Esophagus muscularis mucosa (tissue), 4 donors: ENCODE measurements at regions not wholly inside any gene's neighbourhood (a gene's known extent, or its start where the extent isn't known, plus 50 kb on each side); places are given as distances from the start of the nearest gene placed in this dataset.
A peak's percentile ranks its signal among the peaks of the same experiment; 100 is the strongest.

Experiments used
- DNase-seq: peaks from one replicate; pipeline ENCODE4 v3.0.0-alpha.2; 2017; ENCODE audit errors: extremely low spot score
- H3K27ac ChIP-seq, 4 donors: fragments of 200-600 bp; sonication (generic); replicated peaks in 1 of 4; 1 replicate in 3 of 4; 2 replicates in 1 of 4; pipeline ENCODE4 v1.5.1; 2016 to 2019; ENCODE audit warnings: mild to moderate bottlenecking in 1 of 4
- H3K27me3 ChIP-seq, 4 donors: fragments of 200-600 bp; sonication (generic); one replicate each; pipeline versions ENCODE4 v1.5.1 to v1.6.0; 2016 to 2019
- H3K36me3 ChIP-seq, 4 donors: fragments of 200-600 bp; sonication (generic); one replicate each; pipeline ENCODE4 v1.5.1; 2016 to 2019
- H3K4me1 ChIP-seq, 4 donors: fragments of 200-600 bp; sonication (generic); one replicate each; pipeline ENCODE4 v1.5.1; 2016 to 2019
- H3K4me3 ChIP-seq, 4 donors: fragments of 200-600 bp; sonication (generic); 1 replicate in 2 of 4; 2 replicates in 2 of 4; pipeline ENCODE4 v1.5.1; 2016 to 2019; ENCODE audit warnings: mild to moderate bottlenecking in 4 of 4, moderate library complexity in 1 of 4
- H3K9me3 ChIP-seq, 4 donors: fragments of 200-600 bp; sonication (generic); 1 replicate in 3 of 4; 2 replicates in 1 of 4; pipeline ENCODE4 v1.5.1; 2016 to 2019
- EP300 ChIP-seq: sonication (generic); formaldehyde crosslinking; IDR thresholded peaks from one replicate; pipeline ENCODE4 v1.6.1; 2017; ENCODE audit warnings: antibody characterized with exemption
- POLR2A ChIP-seq: fragments of 450-650 bp; IDR thresholded peaks from one replicate; pipeline ENCODE4 v1.6.1; 2017; ENCODE audit warnings: antibody characterized with exemption, moderate library complexity, mild to moderate bottlenecking, low read depth
- POLR2AphosphoS5 ChIP-seq, 2 donors: sonication (generic); formaldehyde crosslinking; IDR thresholded peaks; one replicate each; pipeline ENCODE4 v1.6.1; 2017; ENCODE audit warnings: antibody characterized with exemption in 2 of 2
- WGBS: methylation state at CpG from one replicate; pipeline ENCODE4 v1.1.5; 2018; 5-methylcytosine and 5-hydroxymethylcytosine counted together
- intact Hi-C: fragments of 100-400 bp; cut with DNase I; formaldehyde crosslinking; loops from one replicate; pipeline ENCODE4 v1.15.1; 2023
- TF ChIP-seq, protein P1 (sequence below), 3 experiments: fragments of 200-600 bp in 2 of 3; fragments of 450-650 bp in 1 of 3; sonication (generic) in 2 of 3; IDR thresholded peaks; one replicate each; pipeline ENCODE4 v1.5.1; 2017 to 2019; ENCODE audit warnings: antibody characterized with exemption in 3 of 3, mild to moderate bottlenecking in 2 of 3, moderate library complexity in 1 of 3

DNA sequence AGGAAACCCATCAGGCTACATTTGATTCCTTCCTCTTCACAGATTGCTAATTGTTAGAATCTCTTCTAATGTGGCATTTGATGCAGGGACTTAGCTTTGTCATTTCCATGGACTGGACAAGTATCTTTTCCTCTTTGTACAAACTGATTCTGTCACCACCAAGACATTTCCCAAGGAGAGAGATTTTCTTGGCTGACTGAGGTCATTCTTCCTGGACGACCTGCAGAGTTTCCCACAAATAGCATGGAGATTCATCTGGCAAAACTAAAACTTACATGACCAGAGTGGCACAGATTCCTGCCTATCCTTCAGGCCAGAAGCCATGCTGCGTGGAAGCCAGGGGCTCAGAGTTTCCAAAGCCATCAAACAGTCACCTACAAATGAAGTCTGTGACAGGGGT is 269.2 kb upstream of the LRTM1 start:
- H3K36me3 ChIP-seq: no peaks in the 10 kb centered on the region
- intact Hi-C loops: loop anchor here (10.0 kb wide), 1 partner anchor 288 kb away; the partner anchor contains the start of gene WNT5A
- H3K9me3 ChIP-seq: no peaks in the 10 kb centered on the region
- TF ChIP-seq, protein P1, sequence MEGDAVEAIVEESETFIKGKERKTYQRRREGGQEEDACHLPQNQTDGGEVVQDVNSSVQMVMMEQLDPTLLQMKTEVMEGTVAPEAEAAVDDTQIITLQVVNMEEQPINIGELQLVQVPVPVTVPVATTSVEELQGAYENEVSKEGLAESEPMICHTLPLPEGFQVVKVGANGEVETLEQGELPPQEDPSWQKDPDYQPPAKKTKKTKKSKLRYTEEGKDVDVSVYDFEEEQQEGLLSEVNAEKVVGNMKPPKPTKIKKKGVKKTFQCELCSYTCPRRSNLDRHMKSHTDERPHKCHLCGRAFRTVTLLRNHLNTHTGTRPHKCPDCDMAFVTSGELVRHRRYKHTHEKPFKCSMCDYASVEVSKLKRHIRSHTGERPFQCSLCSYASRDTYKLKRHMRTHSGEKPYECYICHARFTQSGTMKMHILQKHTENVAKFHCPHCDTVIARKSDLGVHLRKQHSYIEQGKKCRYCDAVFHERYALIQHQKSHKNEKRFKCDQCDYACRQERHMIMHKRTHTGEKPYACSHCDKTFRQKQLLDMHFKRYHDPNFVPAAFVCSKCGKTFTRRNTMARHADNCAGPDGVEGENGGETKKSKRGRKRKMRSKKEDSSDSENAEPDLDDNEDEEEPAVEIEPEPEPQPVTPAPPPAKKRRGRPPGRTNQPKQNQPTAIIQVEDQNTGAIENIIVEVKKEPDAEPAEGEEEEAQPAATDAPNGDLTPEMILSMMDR (IDR thresholded peaks at IDR 0.05): no peak
- H3K27ac ChIP-seq: no peak overlapping the region
- WGBS: 89% methylated on average over 2 of the region's 2 CpGs
- H3K27me3 ChIP-seq: no peaks in the 10 kb centered on the region
- no peak overlapping the region for H3K4me3 ChIP-seq
- H3K4me1 ChIP-seq: peaks cover 0 to 6% (median 4%) of the 10 kb centered on the region in 4 donors
- peak; percentile 47 for DNase-seq

DNA sequence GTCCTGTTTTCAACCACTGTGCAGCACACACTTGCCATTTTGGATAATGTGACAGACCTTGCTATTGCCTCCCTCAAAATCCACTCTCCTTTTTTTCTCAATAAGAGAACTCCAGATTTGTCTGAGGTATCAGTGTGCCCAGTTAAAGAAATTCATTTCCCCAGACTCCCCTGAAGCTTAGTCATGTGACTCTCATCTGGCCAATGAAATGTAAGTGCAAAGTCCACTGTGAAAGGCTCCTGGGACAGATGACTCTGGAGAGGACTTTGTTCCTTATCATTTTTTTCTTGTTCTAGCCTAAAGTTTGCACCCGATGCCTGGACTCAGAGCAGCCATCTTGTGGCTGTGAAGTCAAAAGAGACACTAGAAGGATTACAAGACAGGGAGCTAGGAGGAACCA is 268.6 kb upstream of the LRTM1 start:
- TF ChIP-seq POLR2AphosphoS5 (IDR thresholded peaks at IDR 0.05) (no peak), EP300 (no peak), POLR2A (no peak)
- TF ChIP-seq, protein P1 (IDR thresholded peaks at IDR 0.05): no peak
- WGBS: 92% methylated on average over 1 of the region's 1 CpG

DNA sequence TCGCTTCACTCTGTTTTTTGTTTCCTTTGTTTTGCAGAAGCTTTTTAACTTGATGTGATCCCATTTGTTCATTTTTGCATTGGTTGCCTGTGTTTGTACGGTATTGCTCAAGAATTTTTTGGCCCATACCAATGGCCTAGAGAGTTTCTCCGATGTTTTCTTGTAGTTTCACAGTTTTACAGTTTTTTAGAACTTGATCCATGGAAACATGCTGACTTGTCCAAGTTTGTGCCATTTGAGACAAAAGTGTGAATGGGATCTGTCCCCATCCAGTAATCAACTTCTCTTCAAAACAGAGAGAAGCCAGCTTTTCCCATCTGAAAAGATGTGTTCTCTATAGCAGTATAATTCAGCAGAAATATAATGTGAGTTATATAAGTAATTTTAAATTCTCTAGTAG is 266.5 kb upstream of the LRTM1 start:
- Histone ChIP-seq H3K9me3 (no peaks in the 10 kb centered on the region), H3K27me3 (no peaks in the 10 kb centered on the region), H3K36me3 (no peaks in the 10 kb centered on the region), H3K27ac (no peak overlapping the region), H3K4me3 (no peak overlapping the region), H3K4me1 (peaks cover 0 to 10% (median 7%) of the 10 kb centered on the region in 4 donors)
- WGBS: 86% methylated on average over 3 of the region's 3 CpGs
- intact Hi-C loops: loop anchor here (10.0 kb wide), 1 partner anchor 290 kb away; the partner anchor contains the start of gene WNT5A
- TF ChIP-seq EP300 (no peak), POLR2AphosphoS5 (IDR thresholded peaks at IDR 0.05) (no peak), POLR2A (no peak)
- TF ChIP-seq, protein P1 (IDR thresholded peaks at IDR 0.05): no peak
- no peak for DNase-seq

More for the DNA sequence above, 268.6 kb upstream of the LRTM1 start:
- Histone ChIP-seq H3K4me1 (peaks cover 0 to 10% (median 7%) of the 10 kb centered on the region in 4 donors), H3K36me3 (no peaks in the 10 kb centered on the region), H3K4me3 (no peak overlapping the region), H3K27ac (no peak overlapping the region), H3K27me3 (no peaks in the 10 kb centered on the region), H3K9me3 (no peaks in the 10 kb centered on the region)
- intact Hi-C loops: loop anchor here (10.0 kb wide), 1 partner anchor 288 kb away; the partner anchor contains the start of gene WNT5A
- DNase-seq: peak; percentile 34

DNA sequence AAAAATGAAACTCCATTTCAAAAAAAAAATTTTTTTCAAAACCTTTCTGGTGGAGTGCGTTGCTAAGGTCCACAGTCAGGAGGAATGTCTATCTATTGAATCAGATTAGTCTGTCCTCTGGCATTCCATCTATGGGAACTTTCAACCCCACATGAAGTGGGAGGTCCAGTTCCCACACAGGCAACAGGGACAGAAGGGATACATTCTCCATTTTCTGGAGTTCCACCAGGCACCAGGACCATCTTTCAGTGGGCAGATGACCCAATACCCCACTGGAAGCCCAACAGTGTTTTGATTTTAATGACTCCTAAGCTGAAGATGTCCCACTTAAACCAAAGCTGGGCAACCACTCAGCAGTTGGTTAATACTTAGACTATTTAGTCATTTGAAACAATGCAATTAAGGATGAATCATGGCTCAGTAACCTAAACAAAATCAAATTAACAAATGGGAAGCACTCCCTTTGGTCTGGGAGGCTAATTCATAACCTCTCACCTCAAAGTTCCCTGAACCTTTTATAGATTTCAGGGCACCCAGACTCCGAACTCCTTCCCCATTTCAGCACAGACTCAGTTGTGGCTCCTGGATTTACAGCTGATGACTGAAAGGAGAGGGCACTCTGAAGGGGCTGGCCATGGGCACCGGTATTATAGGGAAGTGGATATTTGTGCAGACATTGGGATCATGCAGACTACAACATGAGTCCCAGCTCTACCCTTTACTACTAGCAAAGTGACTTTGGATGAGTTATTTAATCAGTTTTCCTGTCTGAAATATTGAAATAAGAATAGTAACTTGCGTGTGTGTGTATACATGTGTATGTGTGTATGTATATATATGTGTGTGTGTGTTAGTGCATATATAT is 264.3 kb upstream of the LRTM1 start:
- intact Hi-C loops: loop anchor here (10.0 kb wide), 1 partner anchor 293 kb away; the partner anchor contains the start of gene WNT5A
- no peaks in the 10 kb centered on the region for H3K36me3 ChIP-seq
- H3K27me3 ChIP-seq: no peaks in the 10 kb centered on the region
- no peak for TF ChIP-seq POLR2A
- TF ChIP-seq EP300: no peak
- TF ChIP-seq, protein P1 (IDR thresholded peaks at IDR 0.05): no peak
- TF ChIP-seq POLR2AphosphoS5 (IDR thresholded peaks at IDR 0.05): peak in 1 of 2 donors; percentile 25
- H3K9me3 ChIP-seq: no peaks in the 10 kb centered on the region
- no peak overlapping the region for H3K4me3 ChIP-seq
- H3K4me1 ChIP-seq: peaks cover 0 to 10% (median 7%) of the 10 kb centered on the region in 4 donors
- peak overlapping the region in 2 of 4 donors; percentile 33 to 62 for H3K27ac ChIP-seq
- DNase-seq: no peak
- WGBS: 83% methylated on average over 4 of the region's 4 CpGs
